GM12873 (cell line): ENCODE measurements at regions not wholly inside any gene's neighbourhood (a gene's known extent, or its start where the extent isn't known, plus 50 kb on each side); places are given as distances from the start of the nearest gene placed in this dataset.

Source experiments
- TF ChIP-seq, protein P1 (sequence below): IDR thresholded peaks from 2 replicates; pipeline ENCODE4 v1.5.1; 2012; ENCODE audit warnings: low read depth, mild to moderate bottlenecking, moderate library complexity, low read length, control low read depth; ENCODE audit not compliant: insufficient read depth; ENCODE audit errors: missing control alignments

DNA sequence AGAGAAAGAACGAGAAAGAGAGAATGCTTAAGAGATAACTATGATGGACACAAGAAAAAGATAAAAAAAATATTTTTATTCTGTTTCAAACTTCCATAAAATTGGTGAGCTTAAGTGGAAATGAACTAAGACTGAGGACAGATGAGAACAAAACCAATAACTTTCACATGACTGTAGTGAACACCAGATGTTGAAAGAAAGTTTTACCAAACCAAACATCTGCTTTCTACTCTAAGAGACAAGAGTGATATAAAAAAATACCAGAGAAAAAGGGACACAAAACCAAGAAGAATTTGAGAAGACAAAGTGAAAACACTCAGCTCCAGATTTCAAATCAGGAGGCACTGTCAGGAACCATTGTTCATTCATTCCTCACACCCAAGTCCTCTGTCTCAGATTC, 147.9 kb downstream of the IMPG2 start:
- TF ChIP-seq, protein P1, sequence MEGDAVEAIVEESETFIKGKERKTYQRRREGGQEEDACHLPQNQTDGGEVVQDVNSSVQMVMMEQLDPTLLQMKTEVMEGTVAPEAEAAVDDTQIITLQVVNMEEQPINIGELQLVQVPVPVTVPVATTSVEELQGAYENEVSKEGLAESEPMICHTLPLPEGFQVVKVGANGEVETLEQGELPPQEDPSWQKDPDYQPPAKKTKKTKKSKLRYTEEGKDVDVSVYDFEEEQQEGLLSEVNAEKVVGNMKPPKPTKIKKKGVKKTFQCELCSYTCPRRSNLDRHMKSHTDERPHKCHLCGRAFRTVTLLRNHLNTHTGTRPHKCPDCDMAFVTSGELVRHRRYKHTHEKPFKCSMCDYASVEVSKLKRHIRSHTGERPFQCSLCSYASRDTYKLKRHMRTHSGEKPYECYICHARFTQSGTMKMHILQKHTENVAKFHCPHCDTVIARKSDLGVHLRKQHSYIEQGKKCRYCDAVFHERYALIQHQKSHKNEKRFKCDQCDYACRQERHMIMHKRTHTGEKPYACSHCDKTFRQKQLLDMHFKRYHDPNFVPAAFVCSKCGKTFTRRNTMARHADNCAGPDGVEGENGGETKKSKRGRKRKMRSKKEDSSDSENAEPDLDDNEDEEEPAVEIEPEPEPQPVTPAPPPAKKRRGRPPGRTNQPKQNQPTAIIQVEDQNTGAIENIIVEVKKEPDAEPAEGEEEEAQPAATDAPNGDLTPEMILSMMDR: no peak

- TF ChIP-seq, protein P1: no peak
Observed at GRCh38 chr3:101171681-101172191, 148.6 kb downstream of the IMPG2 start.

DNA sequence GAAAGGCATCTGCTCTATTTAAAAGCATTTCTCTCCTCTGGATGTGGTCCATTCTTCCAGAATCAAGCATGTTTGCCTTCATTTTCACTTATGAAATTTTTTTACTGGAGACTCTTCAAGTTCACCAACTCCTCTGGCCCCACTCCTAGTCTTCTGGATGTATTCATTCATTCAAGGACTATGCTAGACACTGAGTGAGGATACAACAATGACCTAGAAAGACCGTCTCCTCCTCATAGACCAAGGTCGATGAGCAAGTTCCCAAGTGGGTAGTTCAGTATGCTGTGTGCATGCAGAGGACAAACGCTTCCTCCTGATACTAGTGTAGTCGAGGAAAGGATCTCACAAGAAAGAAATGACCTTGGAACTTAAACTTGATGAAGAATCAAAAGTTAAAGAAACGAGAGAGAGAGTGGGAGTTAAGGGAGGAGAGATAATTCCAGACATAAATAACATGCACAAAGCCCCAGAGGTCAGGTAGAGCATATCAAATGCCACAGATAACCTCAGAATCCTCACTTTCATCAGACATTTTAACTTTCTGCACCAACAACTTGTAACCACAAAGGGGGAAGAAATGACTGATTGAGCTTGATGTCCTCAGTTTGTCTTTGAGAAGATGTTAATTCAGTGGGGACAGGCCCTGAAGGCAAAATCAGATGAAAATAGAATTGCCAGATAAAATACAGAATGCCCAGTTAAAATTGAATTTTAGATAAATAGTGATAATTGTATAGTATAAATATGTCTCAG, 149.4 kb downstream of the IMPG2 start:
- TF ChIP-seq, protein P1: no peak

DNA sequence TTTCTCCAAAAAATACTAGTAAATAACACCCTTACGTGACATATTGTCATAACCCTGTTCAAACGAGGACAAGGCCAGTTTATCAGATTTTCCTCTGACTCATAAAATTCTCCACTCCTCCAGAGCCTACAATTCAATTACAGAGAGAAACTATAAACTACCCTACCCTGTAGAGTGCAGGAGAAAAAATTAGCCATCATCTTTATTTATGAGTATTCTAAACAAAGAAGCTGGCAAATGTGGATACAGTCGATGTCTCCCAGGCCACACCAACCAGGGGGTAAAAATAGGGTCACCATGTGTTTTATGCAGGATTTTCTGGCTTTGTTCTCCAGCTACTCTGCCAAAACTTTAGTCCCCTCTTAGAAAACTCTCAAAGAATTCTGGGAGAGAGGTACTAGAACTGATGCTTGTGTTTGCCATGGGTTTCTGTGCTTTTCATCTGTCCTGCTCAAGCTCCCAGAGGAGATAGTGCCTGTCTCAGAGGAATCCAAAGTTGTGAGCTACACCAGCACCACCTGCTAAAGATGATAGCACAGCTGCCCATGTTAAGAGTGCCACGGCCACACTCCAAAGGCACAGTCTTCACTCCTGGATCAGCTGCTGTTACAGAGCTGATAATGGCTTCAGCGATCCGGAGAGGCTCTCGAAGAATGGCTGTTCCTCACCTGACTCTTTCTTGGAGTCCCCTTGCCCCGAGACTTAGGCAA, 150.2 kb downstream of the IMPG2 start:
- TF ChIP-seq, protein P1: no peak

DNA sequence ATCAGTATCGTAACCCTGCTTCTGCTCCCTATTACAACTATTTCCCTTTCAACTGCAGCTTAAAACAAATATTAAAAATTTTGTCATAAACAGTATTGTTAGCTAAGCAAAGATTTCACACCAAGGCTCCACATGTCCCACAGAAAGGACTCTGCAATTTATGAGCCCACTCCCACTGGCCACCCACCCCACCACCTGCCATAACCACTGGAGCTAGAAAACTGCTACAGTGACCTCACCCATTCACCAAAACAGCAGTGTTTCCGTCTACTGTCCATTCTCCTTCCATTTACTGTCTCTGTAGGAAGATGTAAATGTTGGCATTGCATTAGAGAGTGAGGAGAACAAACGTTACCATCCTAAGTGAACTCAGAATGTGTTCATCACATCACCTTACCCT, 150.9 kb downstream of the IMPG2 start:
- TF ChIP-seq, protein P1: no peak

GRCh38 chr3:101167376-101167775, 153.0 kb downstream of the IMPG2 start:
- TF ChIP-seq, protein P1: no peak

- TF ChIP-seq, protein P1: no peak
Observed at GRCh38 chr3:101166150-101166549, 154.2 kb downstream of the IMPG2 start.
